DMS 273 (cell line): ENCODE measurements at regions not wholly inside any gene's neighbourhood (a gene's known extent, or its start where the extent isn't known, plus 50 kb on each side); places are given as distances from the start of the nearest gene placed in this dataset.
"Not testable (repeated sequence)": the region's sequence is repeated elsewhere in the genome, so short reads cannot be mapped to it uniquely, and the experiment has no call there.

ENCODE experiments used
- DNase-seq: peaks from one replicate; lab custom pipeline; 2025; ENCODE audit not compliant: unreplicated experiment; lab: John Stamatoyannopoulos, UW

- no peak for DNase-seq
Observed at GRCh38 chr13:54573186-54573585, 1544.6 kb downstream of the OLFM4 start.

- DNase-seq: no peak
Observed at GRCh38 chr13:54574791-54575190, 1546.2 kb downstream of the OLFM4 start.

- no peak for DNase-seq
Observed at GRCh38 chr13:54591540-54591939, 1562.9 kb downstream of the OLFM4 start.

- DNase-seq: no peak
Observed at GRCh38 chr13:54592201-54592600, 1563.6 kb downstream of the OLFM4 start.

GRCh38 chr13:54593504-54593903, 1564.9 kb downstream of the OLFM4 start:
- peak; percentile 79 for DNase-seq

- no peak for DNase-seq
Observed at GRCh38 chr13:54597540-54598088, 1569.0 kb downstream of the OLFM4 start.

GRCh38 chr13:54599413-54599812, 1570.8 kb downstream of the OLFM4 start:
- no peak for DNase-seq

GRCh38 chr13:54606944-54607343, 1578.3 kb downstream of the OLFM4 start:
- no peak for DNase-seq

- DNase-seq: no peak
Observed at GRCh38 chr13:54607421-54607820, 1578.8 kb downstream of the OLFM4 start.

- no peak for DNase-seq
Observed at GRCh38 chr13:54611390-54611789, 1582.8 kb downstream of the OLFM4 start.

GRCh38 chr13:54614726-54615125, 1586.1 kb downstream of the OLFM4 start:
- no peak for DNase-seq

- not testable (repeated sequence) for DNase-seq
Observed at GRCh38 chr13:54626504-54626903, 1597.9 kb downstream of the OLFM4 start.

GRCh38 chr13:54627646-54628372, 1599.2 kb downstream of the OLFM4 start:
- no peak for DNase-seq

- DNase-seq: no peak
Observed at GRCh38 chr13:54628383-54628782, 1599.8 kb downstream of the OLFM4 start.

- DNase-seq: no peak
Observed at GRCh38 chr13:54633456-54633855, 1604.8 kb downstream of the OLFM4 start.

GRCh38 chr13:54636231-54636630, 1607.6 kb downstream of the OLFM4 start:
- no peak for DNase-seq

- DNase-seq: no peak
Observed at GRCh38 chr13:54637366-54637765, 1608.8 kb downstream of the OLFM4 start.

- no peak for DNase-seq
Observed at GRCh38 chr13:54640719-54641118, 1612.1 kb downstream of the OLFM4 start.

GRCh38 chr13:54643863-54644262, 1615.2 kb downstream of the OLFM4 start:
- no peak for DNase-seq

GRCh38 chr13:54647275-54647674, 1618.7 kb downstream of the OLFM4 start:
- peak; percentile 3 for DNase-seq

- no peak for DNase-seq
Observed at GRCh38 chr13:54657588-54657987, 1629.0 kb downstream of the OLFM4 start.

GRCh38 chr13:54658771-54659170, 1630.2 kb downstream of the OLFM4 start:
- DNase-seq: no peak

GRCh38 chr13:54660277-54660676, 1631.7 kb downstream of the OLFM4 start:
- DNase-seq: no peak
